ENCODE measurements at regions not wholly inside any gene's neighbourhood (a gene's known extent, or its start where the extent isn't known, plus 50 kb on each side); places are given as distances from the start of the nearest gene placed in this dataset.

GRCh38 chr13:46468570-46469463, 81.8 kb upstream of the RUBCNL start:
- WGBS (ENCODE audit: low lambda C conversion rate) = 31% methylated on average over 2 of the region's 2 CpGs
- ATAC-seq = no peak
- POLR2A ChIA-PET = no interaction called here
- no peak for TF ChIP-seq ZNF746 (CRISPR knock-in tag; IDR thresholded peaks at IDR 0.05)
- TF ChIP-seq KDM2A (CRISPR knock-in tag; IDR thresholded peaks at IDR 0.05; ENCODE audit: borderline replicate concordance, low read depth) = no peak
- TF ChIP-seq ZNF615 (CRISPR knock-in tag; IDR thresholded peaks at IDR 0.05; ENCODE audit: borderline replicate concordance) = no peak
- TF ChIP-seq LCORL (IDR thresholded peaks at IDR 0.05) = no peak
- no peak for TF ChIP-seq LCORL (CRISPR knock-in tag; IDR thresholded peaks at IDR 0.05)
- no peak for TF ChIP-seq ZNF205 (CRISPR knock-in tag; IDR thresholded peaks at IDR 0.05)
- TF ChIP-seq ZNF292 (CRISPR knock-in tag; IDR thresholded peaks at IDR 0.05; ENCODE audit: borderline replicate concordance, low read depth) = no peak
- no peak for TF ChIP-seq ZEB1 (IDR thresholded peaks at IDR 0.05; ENCODE audit: insufficient replicate concordance, low read depth)
- no peak for TF ChIP-seq GATA4 (IDR thresholded peaks at IDR 0.05; ENCODE audit: borderline replicate concordance, low read depth)
- TF ChIP-seq NR2F6 (IDR thresholded peaks at IDR 0.05) = no peak
- TF ChIP-seq NR2F6 (CRISPR knock-in tag; IDR thresholded peaks at IDR 0.05) = no peak
- TF ChIP-seq GPBP1L1 (CRISPR knock-in tag; IDR thresholded peaks at IDR 0.05) = no peak
- no peak for TF ChIP-seq KIAA2018 (CRISPR knock-in tag; IDR thresholded peaks at IDR 0.05; ENCODE audit: borderline replicate concordance)
- TF ChIP-seq ZNF503 (CRISPR knock-in tag; IDR thresholded peaks at IDR 0.05) = no peak

More at GRCh38 chr13:46468570-46469463, 81.8 kb upstream of the RUBCNL start:
- H2AFZ ChIP-seq (ENCODE audit: low read length) = no peak overlapping the region
- H3K79me2 ChIP-seq (ENCODE audit: insufficient read depth, low read length) = no peaks in the 10 kb centered on the region
- no peak overlapping the region for H3K4me2 ChIP-seq (ENCODE audit: low read depth, low read length)
- no peaks in the 10 kb centered on the region for H3K36me3 ChIP-seq (replicated peaks in 1 of 2; ENCODE audit: control insufficient read depth in 1 of 2, insufficient read depth in 2 of 2, low read length in 2 of 2)
- in situ Hi-C loops (cut with HindIII; ENCODE audit: extremely low pct_ligation_motif_present, low pct_unique_long_range_greater_than_20kb) (no loop called here), intact Hi-C loops (cut with micrococcal nuclease; ENCODE audit: unreplicated experiment) (no loop called here)
- H3K4me1 ChIP-seq (ENCODE audit: insufficient read depth, low read length) = peaks cover 9% of the 10 kb centered on the region; the same call in 1 of the 2 replicates
- H3K27me3 ChIP-seq (ENCODE audit: control insufficient read depth in 1 of 2, insufficient read depth in 2 of 2, low read length in 2 of 2) = no peaks in the 10 kb centered on the region
- H3K27ac ChIP-seq (ENCODE audit: extremely low read length, insufficient read depth, low read length) = no peak overlapping the region
- no peak overlapping the region for H3K4me3 ChIP-seq (replicated peaks in 1 of 3; ENCODE audit: insufficient read depth in 1 of 3, low read depth in 2 of 3, low read length in 3 of 3)
- CTCF ChIA-PET (ENCODE audit: low intra/inter-chr PET ratio, low total read pairs) = no interaction called here
- no peak overlapping the region for H3K9ac ChIP-seq (ENCODE audit: insufficient read depth, low read depth, low read length)
- no TSS peak for BruUV-seq (replicated peaks)
- FAIRE-seq = no peak
- H3K9me3 ChIP-seq (ENCODE audit: low read length) = no peaks in the 10 kb centered on the region
- DNase-seq (ENCODE audit: low spot score) = no peak
- no peaks in the 10 kb centered on the region for H4K20me1 ChIP-seq (ENCODE audit: insufficient read depth, low read length)

All from HepG2 (cell line).